ENCODE measurements at regions not wholly inside any gene's neighbourhood (a gene's known extent, or its start where the extent isn't known, plus 50 kb on each side); places are given as distances from the start of the nearest gene placed in this dataset.
"Not testable (repeated sequence)": the region's sequence is repeated elsewhere in the genome, so short reads cannot be mapped to it uniquely, and the experiment has no call there.

- peaks cover 45 to 63% (median 46%) of the 10 kb centered on the region in 3 experiments for H3K36me3 Mint-ChIP-seq (ENCODE audit: insufficient read depth in 1 of 3, low read depth in 3 of 3)
- no peak overlapping the region for H4K5ac ChIP-seq (ENCODE audit: insufficient read length, low read depth, low read length)
- H4K20me1 ChIP-seq (ENCODE audit: control insufficient read depth, insufficient read depth, insufficient read length): no peaks in the 10 kb centered on the region
- H3K4me3 Mint-ChIP-seq: no peak overlapping the region
- peaks cover 39 to 40% of the 10 kb centered on the region in 2 experiments for H3K9me3 Mint-ChIP-seq
- no peaks in the 10 kb centered on the region for H3K79me1 ChIP-seq (ENCODE audit: insufficient read depth, low read depth, low read length, poor library complexity, severe bottlenecking)
- no peak overlapping the region for H3K56ac ChIP-seq (ENCODE audit: insufficient read length, low read depth, low read length)
- DNase-seq: no peak
- H3K27ac ChIP-seq (ENCODE audit: insufficient read length, low read depth, low read length): no peak overlapping the region
- H3K4me1 Mint-ChIP-seq: no peaks in the 10 kb centered on the region; a peak in 1 of 4 replicates
- H2AK5ac ChIP-seq (ENCODE audit: insufficient read length, low read length): no peak overlapping the region
- no peaks in the 10 kb centered on the region; the same call in 1 of the 2 replicates for H3K27me3 Mint-ChIP-seq (ENCODE audit: low read depth)
- no peak overlapping the region for H2BK15ac ChIP-seq (ENCODE audit: low read depth, low read length)
- no peak overlapping the region for H3K18ac ChIP-seq (ENCODE audit: insufficient read length, low read depth, low read length)
- no peak overlapping the region for H3T11ph ChIP-seq (ENCODE audit: low read length)
- no peak overlapping the region for H3K23ac ChIP-seq (ENCODE audit: insufficient read length, low read depth, low read length)
- peaks cover 20% of the 10 kb centered on the region for H3K9me3 ChIP-seq (ENCODE audit: control insufficient read depth, low read depth, low read length)
- no peak overlapping the region for H4K8ac ChIP-seq (replicated peaks; ENCODE audit: insufficient read length, low read depth, low read length)
- no peak overlapping the region for H2BK12ac ChIP-seq (ENCODE audit: insufficient read length, low read depth, low read length)
- H3K4ac ChIP-seq (ENCODE audit: low read depth, low read length): no peak overlapping the region
- no CpG with 5 or more reads among the region's 2 CpGs for WGBS (ENCODE audit: extremely low coverage, insufficient read length, low lambda C conversion rate)
- H3K27ac Mint-ChIP-seq: no peak overlapping the region
- no peak overlapping the region for H2BK120ac ChIP-seq (ENCODE audit: low read depth, low read length, poor library complexity, severe bottlenecking)
- H3K23me2 ChIP-seq (ENCODE audit: insufficient read length, low read depth, low read length, poor library complexity, severe bottlenecking): no peaks in the 10 kb centered on the region
- H3K14ac ChIP-seq (ENCODE audit: insufficient read depth, low read length): no peak overlapping the region
- H3K79me2 ChIP-seq (ENCODE audit: insufficient read depth, low read length): no peaks in the 10 kb centered on the region
- no peak overlapping the region for H3K9ac ChIP-seq (ENCODE audit: extremely low read depth, insufficient read length, low read length)
- H3K27me3 ChIP-seq (ENCODE audit: insufficient read depth, low read length): no peaks in the 10 kb centered on the region
- no peaks in the 10 kb centered on the region for H3K4me1 ChIP-seq (ENCODE audit: insufficient read depth, low read length)
- H3K4me2 ChIP-seq (ENCODE audit: insufficient read depth, insufficient read length, low read length): no peak overlapping the region
- no peak overlapping the region for H4K91ac ChIP-seq (ENCODE audit: insufficient read length, low read depth, low read length)
- H2BK5ac ChIP-seq (ENCODE audit: insufficient read length, low read length): no peak overlapping the region
- H2AFZ ChIP-seq (ENCODE audit: low read length): no peak overlapping the region
- H2BK20ac ChIP-seq (ENCODE audit: low read depth, low read length, poor library complexity, severe bottlenecking): no peak overlapping the region
- no peak for TF ChIP-seq CTCF (conservative IDR thresholded peaks at IDR 0.05)
These were observed 434.6 kb downstream of the PCDH11X start for GRCh38 chrX:92213786-92214185.

- not testable (repeated sequence) for H3K79me2 ChIP-seq (ENCODE audit: insufficient read depth, low read length); H3K79me1 ChIP-seq (ENCODE audit: insufficient read depth, low read depth, low read length, poor library complexity, severe bottlenecking); H2BK20ac ChIP-seq (ENCODE audit: low read depth, low read length, poor library complexity, severe bottlenecking); H3K4me1 Mint-ChIP-seq; H3K4me1 ChIP-seq (ENCODE audit: insufficient read depth, low read length); H3K27ac ChIP-seq (ENCODE audit: insufficient read length, low read depth, low read length); H4K91ac ChIP-seq (ENCODE audit: insufficient read length, low read depth, low read length); H3K4me2 ChIP-seq (ENCODE audit: insufficient read depth, insufficient read length, low read length); H4K8ac ChIP-seq (replicated peaks; ENCODE audit: insufficient read length, low read depth, low read length); H3K27me3 ChIP-seq (ENCODE audit: insufficient read depth, low read length); H3K4ac ChIP-seq (ENCODE audit: low read depth, low read length); H2AFZ ChIP-seq (ENCODE audit: low read length); H3K23me2 ChIP-seq (ENCODE audit: insufficient read length, low read depth, low read length, poor library complexity, severe bottlenecking); H3K9ac ChIP-seq (ENCODE audit: extremely low read depth, insufficient read length, low read length); H4K5ac ChIP-seq (ENCODE audit: insufficient read length, low read depth, low read length); H2AK5ac ChIP-seq (ENCODE audit: insufficient read length, low read length); H3K4me3 Mint-ChIP-seq; H3K23ac ChIP-seq (ENCODE audit: insufficient read length, low read depth, low read length); H2BK12ac ChIP-seq (ENCODE audit: insufficient read length, low read depth, low read length); H3K27me3 Mint-ChIP-seq (ENCODE audit: low read depth); H2BK120ac ChIP-seq (ENCODE audit: low read depth, low read length, poor library complexity, severe bottlenecking); H4K20me1 ChIP-seq (ENCODE audit: control insufficient read depth, insufficient read depth, insufficient read length); H3K18ac ChIP-seq (ENCODE audit: insufficient read length, low read depth, low read length); H3K56ac ChIP-seq (ENCODE audit: insufficient read length, low read depth, low read length); H2BK15ac ChIP-seq (ENCODE audit: low read depth, low read length); DNase-seq; H3K14ac ChIP-seq (ENCODE audit: insufficient read depth, low read length); H2BK5ac ChIP-seq (ENCODE audit: insufficient read length, low read length); H3K27ac Mint-ChIP-seq; H3T11ph ChIP-seq (ENCODE audit: low read length)
- Mint-ChIP-seq H3K9me3 (peaks cover 34 to 40% of the 10 kb centered on the region in 2 experiments), H3K36me3 (ENCODE audit: insufficient read depth in 1 of 3, low read depth in 3 of 3) (peaks cover 39 to 53% (median 40%) of the 10 kb centered on the region in 3 experiments)
- peaks cover 20% of the 10 kb centered on the region for H3K9me3 ChIP-seq (ENCODE audit: control insufficient read depth, low read depth, low read length)
- WGBS (ENCODE audit: extremely low coverage, insufficient read length, low lambda C conversion rate): no CpG with 5 or more reads among the region's 21 CpGs
These were observed 435.8 kb downstream of the PCDH11X start for GRCh38 chrX:92215011-92215410.

Data from H9 (cell line).